GM20000 (cell line): ENCODE measurements at regions not wholly inside any gene's neighbourhood (a gene's known extent, or its start where the extent isn't known, plus 50 kb on each side); places are given as distances from the start of the nearest gene placed in this dataset.

Source experiments
- DNase-seq: peaks from one replicate; pipeline ENCODE4 v3.0.0; 2012; ENCODE audit warnings: low spot score
- CTCF ChIP-seq: IDR thresholded peaks from 2 replicates; pipeline ENCODE4 v1.5.1; 2012; ENCODE audit warnings: mild to moderate bottlenecking, control low read depth; ENCODE audit errors: extremely low read depth, missing control alignments

GRCh38 chr3:6508410-6508759, 352.5 kb upstream of the GRM7 start:
- TF ChIP-seq CTCF, result no peak
- no peak for DNase-seq

- TF ChIP-seq CTCF, result no peak
- DNase-seq, result no peak
These were observed 351.3 kb upstream of the GRM7 start for GRCh38 chr3:6509576-6509975.

GRCh38 chr3:6510713-6511112, 350.2 kb upstream of the GRM7 start:
- DNase-seq, result no peak
- TF ChIP-seq CTCF, result no peak

GRCh38 chr3:6512172-6512800, 348.6 kb upstream of the GRM7 start:
- no peak for TF ChIP-seq CTCF
- DNase-seq, result no peak

GRCh38 chr3:6516143-6516542, 344.8 kb upstream of the GRM7 start:
- no peak for TF ChIP-seq CTCF
- no peak for DNase-seq

- DNase-seq, result no peak
- no peak for TF ChIP-seq CTCF
These were observed 344.2 kb upstream of the GRM7 start for GRCh38 chr3:6516694-6517093.

GRCh38 chr3:6518709-6519345, 342.1 kb upstream of the GRM7 start:
- no peak for TF ChIP-seq CTCF
- DNase-seq, result no peak
